HG03108 (cell line): ENCODE measurements at regions not wholly inside any gene's neighbourhood (a gene's known extent, or its start where the extent isn't known, plus 50 kb on each side); places are given as distances from the start of the nearest gene placed in this dataset.

Experiments used
- ATAC-seq: cut with Tn5 transposase; IDR thresholded peaks from one replicate; pipeline ENCODE4 v1.9.1; 2021; ENCODE audit warnings: moderate library complexity; ENCODE audit not compliant: unreplicated experiment

DNA sequence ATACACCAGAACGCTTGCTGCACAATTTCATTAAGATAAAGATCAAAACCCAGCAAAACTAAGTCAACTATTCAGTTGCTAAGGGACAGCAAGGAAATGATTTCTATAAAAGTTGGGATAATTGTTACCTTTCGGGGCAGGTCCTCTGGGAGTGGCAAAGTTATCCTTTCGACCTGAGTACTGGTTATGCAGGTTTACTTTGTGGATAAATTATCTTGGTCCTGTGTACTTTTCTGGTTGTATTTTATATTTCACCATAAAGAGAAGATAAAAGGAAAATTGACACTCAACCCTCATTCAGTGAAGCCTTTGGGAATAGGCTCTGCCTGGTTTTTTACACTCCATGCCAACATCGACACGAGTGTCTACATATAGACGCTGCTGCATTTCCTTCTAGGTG, 146.5 kb downstream of the SYK start:
- ATAC-seq: no peak

DNA sequence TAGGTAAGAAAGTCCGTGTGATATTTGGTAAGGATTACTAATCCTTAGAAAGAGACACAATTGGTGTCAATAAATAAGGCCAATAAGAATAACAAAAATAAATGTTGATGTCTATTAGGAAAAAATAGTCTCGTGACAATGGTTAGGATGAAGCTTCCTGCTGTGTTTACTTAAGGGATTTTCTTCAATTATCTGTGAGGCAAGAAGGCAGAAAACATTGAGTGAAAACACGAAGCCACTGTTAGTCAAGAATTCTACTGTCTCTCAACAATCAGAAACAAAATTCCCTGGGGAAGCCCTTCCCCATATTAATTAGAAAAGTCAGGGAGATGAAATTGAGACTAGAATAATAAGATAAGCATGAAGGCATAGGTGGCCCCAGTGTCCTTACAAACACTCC, 149.0 kb downstream of the SYK start:
- no peak for ATAC-seq

DNA sequence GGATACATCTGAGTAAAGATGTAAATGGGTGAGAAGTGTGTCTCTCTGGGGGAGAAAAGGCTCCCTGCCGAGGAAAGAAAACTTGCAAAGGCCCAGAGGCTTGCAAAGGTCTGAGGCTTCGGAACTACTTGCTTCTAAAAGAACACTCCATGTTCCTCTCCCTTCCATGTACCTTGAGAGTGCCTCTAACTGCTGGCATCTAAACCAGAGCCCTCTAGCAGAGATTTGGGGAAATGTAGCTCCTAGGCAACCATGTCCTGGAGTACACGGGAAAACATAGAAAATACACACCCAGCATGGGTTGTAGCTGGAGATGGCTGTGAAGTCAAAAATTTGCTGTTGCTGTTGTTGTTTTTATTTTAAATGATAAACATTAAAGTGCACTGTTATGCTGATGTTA, 151.6 kb downstream of the SYK start:
- no peak for ATAC-seq

DNA sequence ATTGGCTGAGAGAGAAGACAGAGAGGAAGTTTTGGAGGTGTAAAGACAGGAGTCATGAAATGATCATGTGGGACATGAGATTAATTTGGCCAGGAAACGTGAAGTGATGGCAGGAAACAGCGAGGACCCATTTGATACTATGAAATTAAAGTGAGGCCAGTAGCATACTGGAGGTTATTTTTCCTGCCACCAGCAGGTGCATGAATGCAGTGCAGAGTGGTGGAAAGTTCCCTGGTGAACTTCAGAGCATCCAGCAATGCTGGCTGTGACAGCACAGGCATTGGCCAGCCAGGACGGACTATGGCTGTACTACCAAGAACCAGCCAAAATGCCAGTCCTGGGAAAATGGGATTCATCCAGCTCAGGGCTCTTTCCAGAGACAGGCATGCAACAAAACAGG, 152.2 kb downstream of the SYK start:
- no peak for ATAC-seq

DNA sequence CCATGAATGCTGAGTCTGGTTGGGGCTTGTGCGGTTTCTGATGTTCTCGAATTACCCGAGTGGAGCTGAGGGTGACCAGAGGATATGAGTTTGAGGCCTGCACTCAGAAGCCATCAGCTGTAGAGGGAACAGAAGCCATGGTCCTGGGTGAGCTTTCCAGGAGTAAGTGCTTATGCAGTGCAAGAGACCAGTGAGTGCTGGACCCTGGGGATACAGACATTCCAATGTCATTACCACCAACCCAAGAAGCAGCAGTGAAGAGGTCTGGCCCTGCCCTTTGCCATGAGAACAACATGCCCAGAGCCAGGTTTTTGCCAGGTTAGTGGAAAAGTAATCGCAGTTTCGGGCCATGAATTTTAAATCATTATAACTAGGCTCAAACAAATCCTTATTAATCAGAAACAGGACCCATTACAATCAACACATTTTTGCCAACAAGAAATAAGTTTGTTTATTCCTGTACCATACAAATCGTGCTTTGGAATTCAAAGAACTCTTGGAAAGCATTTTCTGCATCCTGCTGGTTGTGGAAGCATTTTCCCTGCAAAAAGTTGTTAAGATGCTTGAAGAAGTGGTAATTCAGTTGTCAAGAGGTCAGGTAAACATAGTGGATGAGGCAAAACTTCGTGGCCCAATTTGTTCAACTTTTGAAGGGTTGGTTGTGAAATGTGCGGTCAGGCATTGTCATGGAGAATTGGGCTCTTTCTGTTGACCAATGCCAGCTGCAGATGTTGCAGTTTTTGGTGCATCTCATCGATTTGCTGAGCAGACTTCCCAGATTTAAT, 154.6 kb downstream of the SYK start:
- ATAC-seq: no peak

DNA sequence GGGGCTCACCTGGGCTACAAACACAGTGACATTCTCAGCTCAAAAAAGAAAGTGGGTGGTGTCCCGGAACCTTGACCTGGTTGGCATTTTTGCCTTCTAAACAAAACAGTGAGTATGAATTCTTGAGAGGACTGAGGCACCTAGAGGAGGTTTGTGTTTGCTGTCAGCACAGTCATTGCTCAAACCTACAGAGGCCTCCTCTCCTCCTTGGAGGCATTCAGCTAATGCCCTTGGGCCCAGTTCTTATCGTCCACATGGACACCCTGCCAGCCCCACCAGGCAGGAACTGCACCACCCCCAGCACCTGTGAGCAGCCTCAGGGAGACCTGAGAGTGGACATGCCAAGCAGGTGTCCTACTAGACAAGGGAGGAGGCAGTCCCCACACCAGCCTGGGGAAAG, 156.7 kb downstream of the SYK start:
- no peak for ATAC-seq

DNA sequence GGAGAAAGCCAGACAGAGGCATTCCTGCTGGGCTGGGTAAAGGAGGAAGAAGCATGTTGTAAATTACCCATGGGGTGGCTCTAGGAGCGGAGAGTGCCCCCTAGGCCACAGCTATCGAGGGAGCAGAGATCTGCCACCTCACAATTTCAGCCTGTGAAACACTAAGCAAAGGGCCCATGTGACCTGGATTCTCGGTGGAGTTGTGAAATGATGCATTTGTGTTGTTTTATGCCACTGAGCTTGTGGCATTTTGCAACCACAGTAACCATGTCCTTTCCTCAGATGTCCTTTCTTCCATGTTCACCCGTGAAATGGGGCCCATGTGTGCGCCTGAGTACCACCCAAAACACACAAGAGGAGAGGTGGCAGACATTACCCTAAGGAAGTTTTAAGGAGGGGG, 159.3 kb downstream of the SYK start:
- ATAC-seq: no peak

DNA sequence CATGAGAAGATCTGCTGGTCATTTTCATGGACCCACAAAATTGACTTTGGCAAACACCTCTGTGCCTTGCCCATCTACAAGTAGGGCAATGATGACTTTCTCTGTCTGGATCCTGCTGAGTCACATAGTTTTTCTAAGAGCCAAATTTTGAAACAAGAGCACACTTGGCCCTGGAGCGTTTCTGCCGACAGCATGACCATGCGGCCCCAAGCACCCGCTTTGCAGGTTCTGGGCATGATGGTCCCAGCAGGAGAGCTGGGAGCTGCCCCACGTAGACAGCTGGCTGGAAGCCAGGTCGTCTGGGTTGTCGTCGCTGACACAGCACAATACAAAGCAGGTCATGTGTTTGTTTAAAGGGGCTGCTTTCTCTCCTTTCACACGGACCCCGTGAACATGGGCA, 159.8 kb downstream of the SYK start:
- no peak for ATAC-seq

DNA sequence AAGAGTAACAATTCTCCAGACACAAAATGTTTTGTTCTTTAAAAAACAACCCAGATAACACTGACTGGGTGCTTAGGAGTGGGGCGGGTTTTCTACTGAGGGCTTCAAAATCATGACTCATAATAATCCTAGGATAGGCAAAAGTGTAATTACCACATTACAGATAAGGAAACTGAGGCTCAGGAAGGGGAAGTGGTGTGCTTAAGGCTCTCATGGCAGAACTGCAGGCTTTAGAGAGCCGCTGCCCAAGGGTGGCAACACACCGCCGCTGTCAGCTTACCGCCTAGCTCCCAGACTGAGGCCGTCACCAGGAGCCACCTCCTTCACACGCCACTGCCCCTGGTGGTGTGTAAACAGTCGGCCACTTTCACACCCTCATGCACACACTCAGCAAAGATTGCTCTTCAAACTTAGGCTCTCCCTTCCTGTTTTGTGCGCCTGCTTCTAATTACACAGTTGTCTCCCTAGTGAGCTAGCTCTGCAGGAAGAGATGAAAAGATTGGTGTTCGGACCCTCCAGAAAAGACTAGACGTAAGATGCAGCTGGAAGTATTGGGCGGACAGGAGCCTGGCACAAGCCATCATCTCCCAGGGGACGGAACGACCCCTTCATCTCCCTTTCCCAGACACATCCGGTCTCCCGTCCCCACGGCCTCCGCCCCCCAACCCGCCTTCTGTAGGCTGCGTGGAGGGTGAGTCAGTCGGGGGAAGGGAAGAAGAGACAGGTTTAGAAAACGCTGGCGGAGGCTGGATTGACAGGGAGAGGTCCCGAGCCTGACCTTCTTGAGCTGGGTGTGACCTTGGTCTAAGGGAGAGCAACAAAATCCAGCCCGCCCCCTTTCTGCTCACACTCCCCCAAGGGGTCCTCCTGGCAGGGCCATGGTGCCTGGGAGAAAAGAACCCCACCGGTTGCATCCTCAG, 162.7 kb downstream of the SYK start:
- no peak for ATAC-seq

DNA sequence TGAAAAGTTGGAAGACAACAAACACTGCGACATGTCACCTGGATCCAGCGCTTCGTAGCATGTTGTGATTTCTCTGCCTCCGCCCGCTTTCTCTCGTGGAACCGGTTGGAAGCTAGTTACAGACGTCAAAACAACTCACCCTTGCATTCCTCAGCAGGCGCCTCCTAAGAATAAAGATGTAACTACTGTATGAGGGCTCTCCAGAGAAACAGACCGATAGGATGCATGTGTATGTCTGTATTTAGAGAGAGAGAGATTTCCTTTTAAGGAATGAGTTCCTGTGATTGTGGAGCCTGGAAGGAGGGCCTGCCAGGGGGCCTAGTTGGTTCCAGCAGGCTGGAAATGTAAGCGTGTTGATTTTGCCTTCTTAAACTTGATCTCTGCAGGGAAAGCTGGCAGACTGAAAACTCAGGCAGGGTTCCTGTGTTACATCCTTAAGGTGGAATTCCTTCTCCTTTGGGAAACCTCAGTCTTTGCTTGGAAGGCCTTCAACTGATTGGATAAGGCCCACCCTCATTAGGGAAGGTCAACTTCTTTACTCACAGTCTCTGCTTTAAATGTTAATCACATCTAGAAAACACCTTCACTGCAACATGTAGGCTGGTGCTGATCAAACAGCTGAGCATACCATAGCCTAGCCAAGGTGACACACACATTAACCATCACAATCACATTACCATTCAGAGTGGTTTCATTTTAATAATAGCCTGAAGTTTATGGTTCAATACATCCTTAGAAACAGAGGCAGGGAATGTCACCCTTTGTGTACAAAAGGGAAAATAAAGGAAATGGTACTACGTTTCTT, 163.8 kb downstream of the SYK start:
- ATAC-seq: no peak

DNA sequence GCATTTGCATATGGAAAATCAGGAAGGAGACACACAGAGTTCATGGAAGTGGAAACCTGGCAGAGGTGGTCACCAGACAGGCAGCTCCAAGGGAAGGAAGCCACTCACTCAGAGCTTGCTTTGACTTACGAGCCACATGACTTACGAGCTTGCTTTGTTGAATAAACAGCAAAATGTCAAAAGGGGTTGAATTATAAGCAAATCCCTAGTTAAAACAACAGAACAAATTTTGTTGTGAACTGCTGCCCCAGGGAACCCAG, 164.3 kb downstream of the SYK start:
- no peak for ATAC-seq

DNA sequence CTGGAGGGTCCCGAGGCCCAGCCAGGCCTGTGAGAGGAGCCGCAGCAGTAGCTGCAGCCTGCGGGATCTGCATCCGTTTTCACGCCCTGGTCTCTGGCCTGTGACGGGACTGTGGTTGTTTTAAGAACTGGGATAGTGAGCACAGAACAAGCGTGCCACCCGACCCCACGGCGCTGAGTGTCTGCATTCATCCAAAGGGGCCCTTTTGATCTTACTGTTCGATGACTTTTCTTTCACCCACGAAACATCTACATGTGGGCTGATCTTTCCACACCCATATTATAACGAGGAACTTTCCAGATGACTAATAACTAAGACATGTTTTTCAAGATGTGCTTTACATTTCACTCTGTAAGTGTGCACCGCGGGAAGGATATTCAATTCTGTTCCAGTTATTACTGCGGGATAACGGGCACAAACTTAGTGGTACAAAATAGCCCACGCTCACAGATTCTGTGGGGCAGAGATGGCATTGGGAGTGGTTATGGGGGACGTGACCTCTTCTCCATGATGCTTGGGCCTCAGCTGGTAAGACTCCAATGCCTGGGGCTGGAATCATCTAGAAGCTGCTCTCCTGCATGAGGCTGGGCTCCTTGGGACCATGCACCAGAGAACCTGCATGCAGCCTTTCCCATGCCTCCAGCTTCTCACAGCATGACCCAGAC, 165.0 kb downstream of the SYK start:
- ATAC-seq: no peak

DNA sequence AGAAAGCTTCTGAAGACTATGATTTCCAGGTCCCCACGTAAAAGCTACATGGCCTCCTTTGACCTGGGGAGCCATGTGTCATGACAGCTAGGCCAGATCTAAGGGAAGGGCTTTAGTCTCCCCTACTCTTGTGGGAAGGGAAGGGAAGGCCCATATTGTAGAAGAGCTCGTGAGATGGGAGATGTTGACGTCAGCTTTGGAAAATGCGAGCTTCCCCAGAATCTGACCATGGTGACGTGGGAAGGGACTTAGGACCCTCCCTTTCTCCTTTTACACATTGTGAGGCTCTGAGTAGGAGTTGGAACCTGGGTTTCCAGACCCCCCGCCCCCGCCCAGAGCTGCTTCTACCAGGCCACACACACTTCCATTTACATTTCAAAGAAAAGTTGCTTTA, 165.5 kb downstream of the SYK start:
- no peak for ATAC-seq

DNA sequence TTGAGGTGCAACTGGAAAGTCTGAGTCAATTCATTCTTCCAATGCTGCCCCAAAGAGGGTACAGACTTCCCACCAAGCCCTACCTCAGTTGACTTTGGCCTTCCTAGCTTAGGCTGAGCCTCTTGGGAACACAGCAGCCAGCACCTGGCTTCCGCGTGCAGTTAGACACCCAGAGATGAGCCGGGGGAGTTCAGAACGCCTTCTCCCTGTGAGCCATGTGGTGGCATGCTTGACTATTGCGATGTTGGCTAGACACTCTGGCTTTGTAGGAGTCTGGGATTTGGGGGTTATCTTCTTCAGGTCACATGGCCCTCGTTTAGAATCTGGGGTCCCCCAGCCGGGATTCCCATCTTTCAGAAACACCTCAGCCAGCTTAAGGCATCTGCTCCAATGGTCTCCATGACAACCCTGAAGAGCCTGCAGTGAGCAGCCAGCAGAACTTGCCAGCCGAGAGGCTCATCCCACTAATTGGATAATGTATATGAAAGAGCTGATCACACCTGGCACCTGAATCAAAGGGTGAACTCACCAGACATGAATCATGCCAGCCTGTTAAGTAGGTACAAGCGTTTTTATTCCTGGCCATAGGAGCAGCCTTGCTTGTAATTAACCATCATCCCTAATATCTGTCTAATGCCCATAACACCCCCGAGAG, 167.5 kb downstream of the SYK start:
- no peak for ATAC-seq

DNA sequence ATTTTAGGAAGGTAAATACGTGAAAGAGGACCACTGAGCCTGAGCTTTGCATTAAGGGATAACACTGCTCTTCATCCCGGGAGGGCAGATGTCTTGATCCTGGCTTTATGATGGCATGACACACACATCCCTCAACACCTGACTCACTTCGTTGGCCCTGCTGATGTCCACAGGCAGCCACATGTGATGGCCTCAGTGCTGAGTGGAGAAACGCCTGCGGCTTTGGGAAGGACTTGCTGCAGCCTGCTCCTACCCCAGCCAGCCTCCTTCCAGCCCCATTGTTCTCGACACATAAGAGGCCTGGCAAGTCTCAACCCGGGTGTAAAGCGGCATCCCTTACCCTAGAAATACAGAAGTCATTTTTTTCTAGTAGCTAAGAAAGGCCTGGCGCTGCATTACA, 169.0 kb downstream of the SYK start:
- no peak for ATAC-seq

DNA sequence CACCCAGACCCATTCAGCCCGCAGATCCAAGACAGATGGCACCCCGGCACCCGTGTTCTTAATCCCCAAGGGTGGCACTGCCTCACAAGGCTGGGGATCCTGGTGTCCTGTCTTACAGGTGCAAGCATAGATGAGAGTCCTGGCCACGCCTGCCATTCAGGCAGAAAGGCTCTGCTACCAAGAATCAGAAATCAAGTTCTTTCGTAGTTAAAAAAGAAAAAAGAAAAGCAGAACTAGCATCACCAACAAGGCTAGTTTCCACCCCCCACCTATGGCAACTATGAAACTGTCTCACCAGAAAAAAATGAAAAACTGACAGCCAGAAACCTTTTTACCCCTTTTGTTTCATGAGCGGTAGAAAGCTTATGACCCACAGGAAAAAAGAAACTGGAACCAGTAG, 170.4 kb downstream of the SYK start:
- no peak for ATAC-seq

DNA sequence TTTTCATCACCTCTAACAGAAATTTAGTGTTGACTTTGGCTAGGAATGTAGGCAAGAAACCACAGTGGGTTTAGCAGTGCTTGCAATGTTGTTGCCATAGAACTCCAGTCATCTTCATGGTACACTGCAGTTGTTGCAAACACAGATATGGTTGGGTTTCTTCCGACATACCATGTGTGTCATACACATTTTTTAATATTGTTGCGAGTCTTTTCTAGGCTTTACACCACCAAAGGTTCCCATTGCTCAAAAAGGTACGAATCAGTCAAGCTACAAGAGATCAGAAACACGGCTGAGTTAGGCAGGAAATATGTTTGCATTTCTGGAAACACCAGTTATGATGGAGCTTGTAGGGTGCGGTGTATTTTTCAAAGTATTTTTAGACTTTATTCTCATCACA, 172.4 kb downstream of the SYK start:
- no peak for ATAC-seq

DNA sequence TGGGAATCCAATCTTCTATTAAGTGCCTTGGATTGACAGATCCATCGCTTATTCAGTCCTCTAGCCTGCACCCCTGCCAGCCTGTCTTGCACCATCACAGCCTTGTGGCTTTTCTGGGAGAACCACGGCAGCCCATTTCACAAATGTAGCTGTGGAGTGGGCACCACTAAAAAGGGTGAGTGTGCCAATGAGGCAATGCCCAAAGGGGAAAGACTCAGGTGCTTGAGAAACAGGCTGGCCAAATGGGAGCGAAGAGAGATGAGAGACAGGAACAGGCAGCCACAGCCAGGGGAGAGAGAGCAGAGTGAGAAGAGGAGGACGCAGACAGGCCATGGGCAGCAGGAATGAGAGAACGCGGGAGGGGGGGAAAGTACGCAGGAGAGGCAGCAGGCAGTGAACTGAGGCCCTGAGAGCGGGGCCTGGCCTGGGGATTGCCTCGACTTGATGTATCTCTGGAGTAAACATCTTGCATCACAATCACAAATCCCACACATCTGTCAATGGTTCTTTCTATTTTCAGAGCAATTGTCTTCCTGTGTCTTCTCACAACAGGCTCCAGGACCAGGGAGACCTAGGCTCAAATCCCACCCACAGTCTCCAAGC, 173.1 kb downstream of the SYK start:
- ATAC-seq: no peak

DNA sequence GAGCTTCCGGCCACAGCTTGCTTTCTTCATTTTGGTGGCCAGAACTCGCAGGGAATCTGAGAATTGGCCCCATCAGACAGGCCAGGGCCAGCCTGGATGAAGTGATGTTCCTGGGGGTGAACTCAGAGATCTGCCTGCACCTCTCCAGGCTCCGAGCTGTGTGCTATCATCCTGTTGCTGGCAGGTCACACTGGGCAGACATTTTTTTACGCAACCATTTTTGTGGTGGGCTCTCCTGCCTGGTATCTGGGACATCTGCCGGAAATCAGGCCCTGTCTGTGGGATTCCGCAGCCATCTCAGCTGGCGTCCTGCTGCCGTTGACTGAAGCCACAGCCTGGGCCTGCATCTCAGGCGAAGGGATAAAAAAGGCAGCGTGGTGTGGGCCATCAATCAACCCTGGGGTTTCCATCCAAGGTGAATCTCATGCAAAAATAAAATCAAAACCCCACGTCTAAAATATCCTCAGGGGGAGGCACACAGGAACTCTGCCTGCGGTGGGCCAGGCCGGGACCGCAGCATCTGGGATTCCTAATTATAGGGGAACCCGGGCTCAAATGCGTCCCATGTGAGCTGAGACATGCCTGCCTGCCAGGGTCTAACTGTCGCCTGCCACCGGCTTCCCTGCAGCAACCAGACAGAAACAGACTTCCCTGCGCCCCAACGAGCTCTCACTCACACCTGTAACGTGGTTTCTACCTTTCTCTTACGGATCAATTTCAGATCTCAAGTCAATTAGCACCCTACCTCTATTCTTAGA, 174.3 kb downstream of the SYK start:
- ATAC-seq: no peak

DNA sequence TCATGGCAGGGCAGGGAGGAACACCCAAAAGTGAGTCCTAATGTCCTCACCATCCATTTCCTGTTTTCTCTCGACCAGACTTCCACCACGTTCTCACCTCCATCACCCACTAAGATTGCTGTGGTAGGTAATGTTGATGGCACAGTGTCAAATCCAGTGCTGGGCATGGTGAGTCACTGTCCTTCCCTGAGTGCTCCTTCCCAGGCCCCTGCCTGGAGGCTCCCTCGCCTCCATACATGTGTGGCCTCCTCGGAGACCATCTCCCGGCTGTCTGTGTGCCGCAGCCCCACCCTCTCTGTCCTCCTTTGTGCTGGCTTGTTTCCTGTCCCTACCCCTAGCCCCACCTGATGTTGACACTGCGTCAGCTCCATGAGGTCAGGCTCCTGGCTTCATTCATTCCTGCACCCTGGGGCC, 177.5 kb downstream of the SYK start:
- ATAC-seq: no peak
